ENCODE measurements at regions not wholly inside any gene's neighbourhood (a gene's known extent, or its start where the extent isn't known, plus 50 kb on each side); places are given as distances from the start of the nearest gene placed in this dataset.

DNA sequence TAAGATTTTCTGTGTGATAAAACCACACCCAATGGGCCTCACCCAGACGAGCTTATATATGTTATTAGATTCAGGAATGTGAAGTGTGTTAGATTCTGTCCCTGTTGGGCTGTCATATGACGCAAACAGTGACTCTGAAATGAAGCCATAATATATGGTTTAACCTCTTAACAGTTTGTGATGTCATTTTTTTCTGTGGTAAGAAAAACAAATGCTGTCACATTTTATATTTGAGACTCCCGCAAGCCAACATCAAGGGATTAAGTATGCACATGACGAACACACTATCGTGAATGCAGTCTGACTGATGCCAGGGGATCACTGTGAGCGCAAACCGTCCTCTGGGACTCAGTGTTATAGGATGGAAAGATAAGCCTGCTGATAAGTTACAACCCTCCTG lies 321.7 kb downstream of the SH3GL2 start:
- no peak for TF ChIP-seq CTCF (conservative IDR thresholded peaks at IDR 0.05)
- TF ChIP-seq ZFX (IDR thresholded peaks at IDR 0.05), result no peak

Data from C4-2B (cell line).